ENCODE measurements at regions not wholly inside any gene's neighbourhood (a gene's known extent, or its start where the extent isn't known, plus 50 kb on each side); places are given as distances from the start of the nearest gene placed in this dataset.

- DNase-seq = no peak
Measured at GRCh38 chr10:111934931-111935330, 248.6 kb downstream of the GPAM start.

GRCh38 chr10:111936143-111936542 lies 247.4 kb downstream of the GPAM start:
- DNase-seq = no peak

- peak; percentile 54 for DNase-seq
Measured at GRCh38 chr10:111944331-111944730, 239.2 kb downstream of the GPAM start.

DNA sequence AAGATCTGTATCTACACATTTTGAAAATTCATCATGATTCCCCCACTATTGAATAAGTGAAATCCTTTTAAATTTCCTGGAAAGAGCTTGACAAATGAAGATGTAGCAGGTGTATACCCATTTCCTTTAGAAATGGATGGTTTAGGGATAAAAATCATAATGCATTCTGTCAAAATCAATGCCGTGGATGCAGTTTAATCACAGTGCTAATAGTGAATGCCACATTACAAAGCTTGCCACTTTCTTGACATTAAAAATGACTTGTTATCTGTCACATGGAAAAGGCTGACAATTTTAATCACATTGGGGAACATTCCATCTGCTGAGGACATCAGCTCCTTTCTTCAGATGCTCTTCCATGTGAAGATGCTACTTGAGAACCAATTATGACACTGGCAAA lies 229.6 kb downstream of the GPAM start:
- no peak for DNase-seq

DNA sequence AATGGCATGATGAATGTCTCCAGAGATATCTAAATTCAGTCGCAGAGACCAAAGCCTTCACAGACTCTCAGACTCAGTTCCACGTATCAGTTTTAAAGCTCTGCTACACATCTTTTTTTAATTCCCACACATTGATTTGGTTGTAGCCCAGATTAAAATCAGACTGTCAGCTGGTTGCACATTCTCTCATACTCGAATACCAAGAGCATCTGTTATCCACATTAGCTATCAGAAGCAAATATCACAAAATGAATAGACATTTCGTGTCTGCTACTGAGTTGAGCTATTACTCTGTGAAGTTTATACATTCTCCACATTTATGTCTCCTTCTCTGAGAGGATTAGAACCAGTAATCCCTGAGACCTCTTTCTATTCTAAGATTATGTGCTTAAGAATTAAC lies 229.2 kb downstream of the GPAM start:
- no peak for DNase-seq

- no peak for DNase-seq
Measured at GRCh38 chr10:111956841-111957240, 226.7 kb downstream of the GPAM start.

GRCh38 chr10:111962951-111963350 lies 220.6 kb downstream of the GPAM start:
- no peak for DNase-seq

GRCh38 chr10:111967116-111967515 lies 216.4 kb downstream of the GPAM start:
- no peak for DNase-seq

- no peak for DNase-seq
Measured at GRCh38 chr10:111967547-111967946, 216.0 kb downstream of the GPAM start.

GRCh38 chr10:111968647-111969046 lies 214.9 kb downstream of the GPAM start:
- DNase-seq = no peak

DNA sequence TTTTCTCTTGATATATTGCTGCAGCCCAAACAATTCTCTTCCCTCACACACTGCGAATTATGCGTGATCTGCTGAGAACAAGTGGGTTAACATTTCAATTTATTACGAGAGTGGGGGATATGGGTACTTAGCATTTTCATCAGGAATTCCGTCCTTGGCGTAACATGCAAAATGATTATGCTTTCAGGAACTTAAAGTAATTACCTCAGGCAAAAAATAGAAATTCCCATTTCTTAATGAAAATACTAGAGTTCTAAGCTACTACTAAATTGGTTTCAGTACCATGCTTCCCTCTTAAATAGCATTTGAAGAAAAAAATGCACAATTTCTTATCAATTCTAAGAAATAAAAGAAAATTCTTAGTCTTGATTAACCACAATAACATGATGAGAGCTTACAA lies 213.5 kb downstream of the GPAM start:
- DNase-seq = no peak

GRCh38 chr10:111972109-111972508 lies 211.5 kb downstream of the GPAM start:
- DNase-seq = no peak

DNA sequence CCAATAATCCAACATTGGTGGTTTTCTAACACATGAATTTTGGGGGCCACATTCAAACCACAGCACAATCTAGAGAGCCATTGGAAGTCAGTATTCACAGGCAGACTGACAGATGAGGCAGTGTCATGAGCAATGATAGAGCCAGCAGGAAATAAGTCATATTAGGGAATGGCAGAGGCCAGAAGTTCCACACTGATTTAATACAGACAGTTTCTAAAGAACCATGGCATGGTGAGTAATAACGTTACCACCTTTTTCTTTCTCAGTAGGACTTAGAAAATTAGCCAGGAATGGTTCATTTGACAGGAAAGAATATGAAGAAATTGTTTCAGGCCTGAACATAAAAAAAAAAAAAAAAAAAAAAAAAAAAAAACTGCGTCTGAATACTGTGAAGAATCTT lies 210.3 kb downstream of the GPAM start:
- DNase-seq = no peak

DNA sequence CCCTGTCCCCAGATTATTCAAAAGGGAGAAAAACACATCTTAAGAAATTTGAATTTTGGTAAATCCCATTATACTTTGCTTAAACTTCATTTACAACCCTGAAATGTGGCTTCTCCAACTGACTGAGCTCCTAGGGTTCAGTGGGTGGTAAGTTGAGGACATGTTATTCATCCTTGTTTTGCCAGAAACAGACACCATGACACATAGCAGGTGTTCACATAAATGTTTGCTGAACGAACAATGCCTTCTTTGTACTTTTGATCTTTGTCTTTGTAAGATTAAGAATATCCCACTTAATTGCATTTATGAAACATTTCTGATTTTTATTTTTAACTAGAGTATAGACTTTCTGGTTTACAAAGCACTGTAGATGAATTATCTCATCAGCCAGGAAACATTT lies 209.7 kb downstream of the GPAM start:
- no peak for DNase-seq

DNA sequence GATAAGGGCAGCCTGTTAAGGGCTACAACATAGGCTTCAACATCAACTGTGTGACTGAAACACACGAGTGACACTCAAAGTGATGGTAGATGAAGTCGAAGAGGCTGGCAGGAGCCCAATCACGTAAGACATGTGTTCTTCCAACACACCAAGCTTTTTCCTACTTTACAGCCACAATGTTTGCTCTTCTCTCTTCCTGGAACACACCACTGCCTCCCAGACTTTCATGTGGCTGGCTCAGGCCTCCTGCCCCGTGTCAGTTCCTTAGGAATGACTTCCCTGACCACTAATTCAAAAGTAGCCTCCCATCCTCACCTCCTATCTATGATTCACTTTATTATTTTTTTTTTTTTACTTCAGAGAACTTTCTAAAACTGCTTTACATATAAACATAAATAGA lies 209.2 kb downstream of the GPAM start:
- no peak for DNase-seq

DNA sequence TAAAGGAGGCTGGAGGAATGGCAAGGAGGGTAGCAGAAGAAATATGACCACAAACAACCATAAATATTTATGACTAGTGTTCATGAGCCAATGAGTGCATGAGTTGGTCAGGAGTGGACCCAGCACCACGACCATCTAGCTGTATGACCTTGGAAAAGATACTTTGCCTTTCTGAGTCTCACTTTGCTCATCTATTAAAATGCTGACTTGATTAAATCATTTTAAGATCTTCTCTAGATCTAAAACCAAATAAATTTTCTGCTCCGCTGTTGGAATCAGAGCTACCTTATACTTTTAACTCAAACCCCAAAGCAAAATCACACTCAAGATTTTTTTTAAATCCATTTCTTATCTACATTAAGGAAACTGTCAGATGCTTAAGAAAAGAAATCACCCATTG lies 207.0 kb downstream of the GPAM start:
- DNase-seq = no peak

DNA sequence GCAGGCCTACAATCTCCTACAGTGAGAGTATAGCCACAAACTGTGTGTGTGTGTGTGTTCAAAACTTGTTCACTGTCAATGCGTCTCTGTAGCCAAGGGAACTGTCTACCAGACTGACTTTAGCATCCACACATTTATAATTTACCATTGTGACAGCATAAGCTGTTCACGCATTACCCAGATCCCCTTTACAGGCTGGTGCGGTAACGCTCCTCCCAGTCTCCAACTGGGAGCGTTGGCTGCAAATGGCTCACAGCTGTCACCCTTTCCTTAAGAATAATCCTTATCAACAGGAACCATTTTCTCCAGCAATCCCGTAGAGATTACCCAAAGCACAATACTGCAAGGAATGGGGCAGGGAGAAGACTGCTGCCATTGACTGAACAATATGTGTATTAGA lies 199.5 kb downstream of the GPAM start:
- no peak for DNase-seq

DNA sequence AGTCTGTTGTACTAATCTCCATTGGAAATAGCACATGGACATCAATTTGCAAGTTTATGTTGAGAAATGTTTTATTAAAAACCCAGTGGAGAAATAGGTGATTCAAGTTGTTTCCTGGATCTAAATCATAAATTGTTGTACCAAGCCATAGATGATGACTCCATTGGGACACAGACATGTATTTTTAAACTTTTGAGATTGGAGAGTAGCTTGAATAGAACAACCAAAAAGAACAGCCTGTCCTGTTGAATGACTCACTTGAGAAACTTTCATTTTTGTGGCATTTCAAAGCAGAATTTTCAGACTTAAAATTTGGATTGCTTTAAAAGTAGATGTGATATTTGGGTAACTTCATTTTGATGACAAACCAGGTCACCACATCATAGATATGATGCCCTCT lies 197.5 kb downstream of the GPAM start:
- DNase-seq = no peak

GRCh38 chr10:111988646-111989045 lies 194.9 kb downstream of the GPAM start:
- DNase-seq = no peak

DNA sequence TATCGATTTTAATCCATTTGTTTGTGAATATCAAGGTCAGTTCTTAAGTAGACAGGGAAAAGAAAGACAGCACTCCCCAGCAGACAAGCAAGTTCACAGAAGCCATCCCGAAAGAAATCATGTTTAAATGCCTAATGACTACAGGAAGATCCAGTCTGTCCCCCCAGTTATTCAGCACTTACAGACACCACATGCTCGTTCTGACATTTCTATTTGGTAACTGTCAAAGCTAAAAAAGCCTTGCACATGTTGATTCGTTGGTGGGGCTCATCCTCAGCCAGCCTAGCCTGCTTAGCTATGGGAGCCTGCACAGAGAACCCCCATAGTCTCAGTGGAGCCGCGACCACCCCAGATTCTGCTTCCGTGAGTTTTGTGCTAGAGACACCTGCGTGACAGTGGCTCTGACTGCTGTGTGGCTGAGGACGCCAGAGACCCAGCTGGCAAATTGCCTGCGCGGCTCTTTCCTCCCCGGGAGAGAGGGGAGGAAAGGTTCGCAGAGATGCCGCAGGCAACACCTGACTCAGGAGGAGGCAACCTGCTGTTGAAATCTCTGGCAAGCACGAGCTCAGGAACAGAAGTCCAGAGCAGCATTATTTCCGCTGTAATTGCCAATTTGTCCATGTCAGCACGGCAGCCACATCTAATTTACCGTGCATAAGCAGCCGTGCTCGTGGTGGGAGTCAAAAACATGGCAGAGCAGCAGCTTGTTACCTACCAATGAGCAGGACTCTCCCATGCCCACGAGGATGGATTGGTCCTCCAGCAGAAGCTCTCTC lies 194.2 kb downstream of the GPAM start:
- DNase-seq = no peak

DNA sequence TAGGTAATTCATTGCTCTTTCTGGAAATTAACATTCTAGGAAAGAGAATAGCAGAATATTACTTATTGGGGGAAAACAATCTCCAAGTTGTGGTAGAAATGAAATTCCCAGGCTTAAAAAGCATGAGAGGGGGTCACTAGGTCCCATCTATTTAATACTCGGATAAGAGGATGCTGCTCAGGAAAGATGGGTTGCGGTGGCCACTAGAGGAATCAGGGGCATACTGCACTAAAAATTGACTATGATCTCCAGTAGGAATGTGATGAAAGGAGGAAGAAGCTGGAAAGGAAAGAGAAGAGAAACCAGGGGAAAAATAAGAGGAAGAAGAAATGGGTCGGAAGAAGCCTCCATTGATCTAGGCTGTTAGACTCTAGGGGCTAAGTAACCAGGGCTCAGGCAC lies 192.8 kb downstream of the GPAM start:
- no peak for DNase-seq

- no peak for DNase-seq
Measured at GRCh38 chr10:111993321-111993720, 190.2 kb downstream of the GPAM start.

DNA sequence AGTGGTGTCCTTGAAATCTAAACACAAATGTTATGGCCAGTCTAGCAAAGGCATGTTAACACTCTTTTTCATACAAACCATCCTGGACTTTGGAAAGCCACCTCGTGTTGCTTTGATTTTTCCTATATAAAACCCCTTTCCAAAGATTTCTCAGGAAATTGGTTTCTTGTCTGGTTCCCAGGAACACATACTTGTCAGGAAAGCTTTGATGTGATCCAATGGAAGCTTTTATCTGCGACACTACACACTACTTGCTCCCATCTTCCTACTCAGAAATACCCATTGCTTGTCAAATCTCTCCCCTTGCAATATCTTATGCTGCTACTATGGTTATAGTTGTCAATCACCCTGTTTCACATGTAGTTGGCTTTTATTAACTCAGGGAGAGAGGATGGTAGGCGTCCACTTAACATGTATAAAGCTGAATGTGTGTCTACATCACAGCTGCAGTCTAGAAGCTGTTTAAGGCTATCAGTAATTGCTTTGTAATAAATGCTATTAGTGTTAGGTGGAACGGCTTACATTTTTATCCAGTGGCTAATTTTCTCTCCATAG lies 189.6 kb downstream of the GPAM start:
- DNase-seq = no peak

GRCh38 chr10:111996103-111996502 lies 187.5 kb downstream of the GPAM start:
- no peak for DNase-seq

GRCh38 chr10:111998728-111999127 lies 184.8 kb downstream of the GPAM start:
- no peak for DNase-seq
